HepG2 (cell line): ENCODE measurements at regions not wholly inside any gene's neighbourhood (a gene's known extent, or its start where the extent isn't known, plus 50 kb on each side); places are given as distances from the start of the nearest gene placed in this dataset.

Source experiments
- ATAC-seq: fragments of 200-7000 bp; cut with Tn5 transposase; 3 replicates; pipeline ENCODE4 v1.9.1; 2020; ENCODE audit warnings: mild to moderate bottlenecking, moderate library complexity
- BruUV-seq: library from RNA; stranded (reverse); fragments of 400-500 nt; replicated peaks from 2 replicates; lab custom pipeline; 2021; lab: Mats Ljungman, UMichigan
- CTCF ChIA-PET: fragments of 300-600 bp; formaldehyde crosslinking; extraction: SDS; loops from one replicate; lab custom pipeline; 2021; ENCODE audit warnings: low total read pairs, inconsistent platforms, low intra/inter-chr PET ratio; lab: Yijun Ruan, JAX
- POLR2A ChIA-PET: fragments of 350-600 bp; sonication (Branson Sonifier 250); formaldehyde crosslinking; loops from one replicate; lab custom pipeline; 2020; ENCODE audit warnings: antibody characterized with exemption, inconsistent platforms; lab: Yijun Ruan, JAX
- DNase-seq: peaks from one replicate; pipeline ENCODE4 v3.0.0-alpha.2; 2015; ENCODE audit warnings: low spot score
- FAIRE-seq: peaks from 3 replicates; lab custom pipeline; 2011; peaks lifted over from hg19 to GRCh38; lab: Jason Lieb, UNC
- H2AFZ ChIP-seq: one replicate; pipeline ENCODE4 v1.6.1; 2011; ENCODE audit warnings: low read length, inconsistent platforms
- H3K27ac ChIP-seq: fragments of 300-600 bp; 3 replicates; pipeline ENCODE4 v1.8.0; 2011; ENCODE audit warnings: mixed run types, mild to moderate bottlenecking, mixed read lengths, low read length, inconsistent platforms; ENCODE audit not compliant: insufficient read depth; ENCODE audit errors: extremely low read length
- H3K27me3 ChIP-seq, 2 experiments: fragments of 200-600 bp in 1 of 2; 2 replicates in 1 of 2; 3 replicates in 1 of 2; pipeline versions ENCODE4 v1.6.0 to v1.8.0; 2011; ENCODE audit warnings: low read length in 2 of 2, mild to moderate bottlenecking in 2 of 2, moderate library complexity in 2 of 2, inconsistent platforms in 1 of 2; ENCODE audit not compliant: insufficient read depth in 2 of 2, control insufficient read depth in 1 of 2
- H3K36me3 ChIP-seq, 2 experiments: fragments of 200-600 bp in 1 of 2; replicated peaks in 1 of 2; 2 replicates in 1 of 2; 3 replicates in 1 of 2; pipeline versions ENCODE4 v1.5.1 to v1.8.0; 2011; ENCODE audit warnings: low read length in 2 of 2, inconsistent platforms in 1 of 2; ENCODE audit not compliant: insufficient read depth in 2 of 2, control insufficient read depth in 1 of 2
- H3K4me1 ChIP-seq: 2 replicates; pipeline ENCODE4 v1.5.1; 2012; ENCODE audit warnings: low read length, inconsistent platforms; ENCODE audit not compliant: insufficient read depth
- H3K4me2 ChIP-seq: 2 replicates; pipeline ENCODE4 v1.6.0; 2011; ENCODE audit warnings: low read depth, low read length, inconsistent platforms
- H3K4me3 ChIP-seq, 3 experiments: fragments of 200-600 bp in 1 of 3; sonication (generic), shearing (Covaris generic) in 1 of 3; replicated peaks in 1 of 3; 2 replicates each; pipeline ENCODE4 v1.5.1; 2011 to 2016; ENCODE audit warnings: low read length in 3 of 3, inconsistent platforms in 2 of 3, low read depth in 2 of 3, mild to moderate bottlenecking in 2 of 3, control low read depth in 1 of 3, mixed read lengths in 1 of 3; ENCODE audit not compliant: insufficient read depth in 1 of 3
- H3K79me2 ChIP-seq: one replicate; pipeline ENCODE4 v1.6.1; 2011; ENCODE audit warnings: low read length, inconsistent platforms; ENCODE audit not compliant: insufficient read depth
- H3K9ac ChIP-seq: 2 replicates; pipeline ENCODE4 v1.6.0; 2011; ENCODE audit warnings: mild to moderate bottlenecking, low read depth, low read length, inconsistent platforms; ENCODE audit not compliant: insufficient read depth
- H3K9me3 ChIP-seq: 2 replicates; pipeline ENCODE4 v1.5.1; 2012; ENCODE audit warnings: mild to moderate bottlenecking, low read length
- H4K20me1 ChIP-seq: 2 replicates; pipeline ENCODE4 v1.6.0; 2011; ENCODE audit warnings: inconsistent platforms, mild to moderate bottlenecking, low read length, moderate library complexity; ENCODE audit not compliant: insufficient read depth
- ARID2 ChIP-seq: sonication (generic); formaldehyde crosslinking; IDR thresholded peaks from 2 replicates; pipeline ENCODE4 v1.8.1; 2022; ENCODE audit warnings: mild to moderate bottlenecking, missing genetic modification reagents, borderline replicate concordance
- ATF7 ChIP-seq, 2 experiments: fragments of 450-650 bp in 1 of 2; sonication (generic) in 1 of 2; formaldehyde crosslinking in 1 of 2; IDR thresholded peaks; 2 replicates each; pipeline versions ENCODE4 v1.4.0 to v1.6.1; 2016 to 2020; ENCODE audit warnings: antibody characterized with exemption in 1 of 2, mild to moderate bottlenecking in 1 of 2, missing genetic modification reagents in 1 of 2
- ATM ChIP-seq: fragments of 450-650 bp; IDR thresholded peaks from 2 replicates; pipeline ENCODE4 v1.7.1; 2017; ENCODE audit warnings: mild to moderate bottlenecking, borderline replicate concordance
- DNMT3B ChIP-seq: conservative IDR thresholded peaks from 2 replicates; pipeline ENCODE4 v1.6.1; 2016; ENCODE audit warnings: missing biosample characterization, control low read depth
- HNF4A ChIP-seq: sonication (generic); formaldehyde crosslinking; IDR thresholded peaks from 2 replicates; pipeline ENCODE4 v1.4.0; 2020; ENCODE audit warnings: missing genetic modification reagents
- NR2F2 ChIP-seq: IDR thresholded peaks from 2 replicates; pipeline ENCODE4 v1.6.1; 2012; ENCODE audit warnings: low read depth, inconsistent platforms, borderline replicate concordance
- RAD51 ChIP-seq: fragments of 450-650 bp; IDR thresholded peaks from 2 replicates; pipeline ENCODE4 v1.6.1; 2016; ENCODE audit warnings: borderline replicate concordance
- SMAD1 ChIP-seq: sonication (generic); formaldehyde crosslinking; IDR thresholded peaks from 2 replicates; pipeline ENCODE4 v1.4.0; 2020; ENCODE audit warnings: missing genetic modification reagents, low read depth, mild to moderate bottlenecking, borderline replicate concordance
- SOX13 ChIP-seq, 3 experiments: fragments of 450-650 bp in 1 of 3; sonication (generic) in 1 of 3; formaldehyde crosslinking in 1 of 3; IDR thresholded peaks in 2 of 3; conservative IDR thresholded peaks in 1 of 3; 2 replicates each; pipeline versions ENCODE4 v1.5.0 to v1.6.1; 2016 to 2020; ENCODE audit warnings: antibody characterized with exemption in 1 of 3, mild to moderate bottlenecking in 1 of 3, missing compliant biosample characterization in 1 of 3, missing genetic modification reagents in 1 of 3, moderate library complexity in 1 of 3
- SYNCRIP ChIP-seq: fragments of 200-400 bp; formaldehyde crosslinking; IDR thresholded peaks from 2 replicates; pipeline ENCODE4 v1.6.1; 2018; ENCODE audit warnings: mild to moderate bottlenecking, low read depth, low read length; ENCODE audit not compliant: insufficient read depth
- TARDBP ChIP-seq: sonication (generic); formaldehyde crosslinking; IDR thresholded peaks from 2 replicates; pipeline ENCODE4 v1.8.0; 2022; ENCODE audit warnings: mild to moderate bottlenecking, missing genetic modification reagents
- WIZ ChIP-seq: sonication (generic); formaldehyde crosslinking; IDR thresholded peaks from 2 replicates; pipeline ENCODE4 v1.5.1; 2020; ENCODE audit warnings: mild to moderate bottlenecking, missing genetic modification reagents
- ZIK1 ChIP-seq: sonication (generic); formaldehyde crosslinking; IDR thresholded peaks from 2 replicates; pipeline ENCODE4 v1.5.0; 2020; ENCODE audit warnings: mild to moderate bottlenecking, low read depth, missing genetic modification reagents, borderline replicate concordance
- ZNF251 ChIP-seq: sonication (generic); formaldehyde crosslinking; IDR thresholded peaks from 2 replicates; pipeline ENCODE4 v1.9.0; 2021; ENCODE audit warnings: mild to moderate bottlenecking, missing genetic modification reagents
- ZNF557 ChIP-seq: sonication (generic); formaldehyde crosslinking; IDR thresholded peaks from 2 replicates; pipeline ENCODE4 v1.4.0; 2020; ENCODE audit warnings: missing genetic modification reagents
- ZNF7 ChIP-seq: IDR thresholded peaks from 2 replicates; pipeline ENCODE4 v1.6.1; 2016; ENCODE audit warnings: missing biosample characterization, missing genetic modification reagents
- ZNF777 ChIP-seq: sonication (generic); formaldehyde crosslinking; IDR thresholded peaks from 2 replicates; pipeline ENCODE4 v1.4.0; 2020; ENCODE audit warnings: missing genetic modification reagents
- WGBS: methylation state at CpG from one replicate; pipeline ENCODE4 v1.1.6; 2017; ENCODE audit warnings: low lambda C conversion rate; 5-methylcytosine and 5-hydroxymethylcytosine counted together
- in situ Hi-C: cut with HindIII; loops from 2 replicates; pipeline ENCODE4 v1.10.0; 2017; ENCODE audit warnings: low pct_unique_long_range_greater_than_20kb; ENCODE audit not compliant: extremely low pct_ligation_motif_present
- intact Hi-C: fragments of 100-400 bp; cut with micrococcal nuclease; formaldehyde crosslinking; loops from one replicate; pipeline ENCODE4 v1.10.0; 2022; ENCODE audit not compliant: unreplicated experiment
- TF ChIP-seq, protein P1 (sequence below): sonication (generic); formaldehyde crosslinking; IDR thresholded peaks from 2 replicates; pipeline ENCODE4 v1.4.0; 2020; ENCODE audit warnings: missing genetic modification reagents, low read depth, mild to moderate bottlenecking, borderline replicate concordance

DNA sequence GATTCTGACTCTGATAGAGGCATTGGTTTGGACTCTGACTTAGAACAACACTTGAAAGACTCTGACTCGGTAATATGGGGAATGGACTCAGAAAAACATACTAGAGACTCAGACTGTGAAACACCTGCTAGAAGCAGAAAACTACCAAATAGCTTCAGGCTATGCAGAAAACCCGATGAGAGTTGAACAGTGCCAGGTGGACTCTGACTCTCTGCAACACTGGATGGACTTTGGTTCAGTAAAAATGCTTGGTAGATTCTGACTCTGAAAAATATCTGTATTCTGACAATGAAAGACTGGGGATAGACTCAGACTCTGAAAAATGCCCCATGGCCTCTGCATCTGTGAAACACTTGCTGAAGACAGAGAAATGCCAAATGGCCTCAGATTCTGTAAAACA lies 215.1 kb upstream of the HDX start:
- no peaks in the 10 kb centered on the region for H3K79me2 ChIP-seq
- in situ Hi-C loops (no loop called here), intact Hi-C loops (no loop called here)
- no peak for DNase-seq
- no peaks in the 10 kb centered on the region for H3K4me1 ChIP-seq
- no peaks in the 10 kb centered on the region for H3K27me3 ChIP-seq
- H3K4me3 ChIP-seq = no peak overlapping the region
- ATAC-seq = no peak; the same call in 2 of the 3 replicates
- no TSS peak for BruUV-seq
- H4K20me1 ChIP-seq = no peaks in the 10 kb centered on the region
- TF ChIP-seq RAD51 (no peak), ZNF557 (CRISPR knock-in tag) (no peak), ZNF251 (CRISPR knock-in tag) (no peak), ZNF7 (no peak), SMAD1 (CRISPR knock-in tag) (no peak), ZNF777 (CRISPR knock-in tag) (no peak), SYNCRIP (no peak), SOX13 (IDR thresholded peaks at IDR 0.05) (no peak), SOX13 (CRISPR knock-in tag; conservative IDR thresholded peaks at IDR 0.05 in 1 of 2, IDR thresholded peaks at IDR 0.05 in 1 of 2) (no peak)
- no peaks in the 10 kb centered on the region for H3K9me3 ChIP-seq
- ChIA-PET POLR2A (no interaction called here), CTCF (no interaction called here)
- H3K36me3 ChIP-seq = no peaks in the 10 kb centered on the region
- no peak overlapping the region for H2AFZ ChIP-seq
- H3K27ac ChIP-seq = no peak overlapping the region
- H3K9ac ChIP-seq = no peak overlapping the region
- WGBS = 0% methylated on average over 1 of the region's 2 CpGs
- no peak for FAIRE-seq
- H3K4me2 ChIP-seq = no peak overlapping the region

GRCh38 chrX:84721416-84721815 lies 219.2 kb upstream of the HDX start:
- FAIRE-seq (no peak), ATAC-seq (no peak), DNase-seq (no peak)
- Histone ChIP-seq H3K79me2 (no peaks in the 10 kb centered on the region), H3K9me3 (no peaks in the 10 kb centered on the region), H2AFZ (no peak overlapping the region), H3K27me3 (no peaks in the 10 kb centered on the region), H3K4me2 (no peak overlapping the region), H3K27ac (no peak overlapping the region), H3K4me1 (no peaks in the 10 kb centered on the region), H3K36me3 (no peaks in the 10 kb centered on the region), H3K9ac (no peak overlapping the region), H3K4me3 (no peak overlapping the region), H4K20me1 (no peaks in the 10 kb centered on the region)
- in situ Hi-C loops = no loop called here
- intact Hi-C loops = no loop called here
- 0% methylated on average over 2 of the region's 2 CpGs for WGBS
- no TSS peak for BruUV-seq
- ChIA-PET POLR2A (no interaction called here), CTCF (no interaction called here)
- TF ChIP-seq ATM = no peak
- no peak for TF ChIP-seq ATF7 (IDR thresholded peaks at IDR 0.05)
- no peak for TF ChIP-seq ATF7 (CRISPR knock-in tag; IDR thresholded peaks at IDR 0.05)
- no peak for TF ChIP-seq ZIK1 (CRISPR knock-in tag)
- no peak for TF ChIP-seq HNF4A
- TF ChIP-seq DNMT3B (CRISPR knock-in tag) = no peak
- no peak for TF ChIP-seq ARID2 (CRISPR knock-in tag)
- no peak for TF ChIP-seq TARDBP
- no peak for TF ChIP-seq WIZ (CRISPR knock-in tag)
- TF ChIP-seq, protein P1, sequence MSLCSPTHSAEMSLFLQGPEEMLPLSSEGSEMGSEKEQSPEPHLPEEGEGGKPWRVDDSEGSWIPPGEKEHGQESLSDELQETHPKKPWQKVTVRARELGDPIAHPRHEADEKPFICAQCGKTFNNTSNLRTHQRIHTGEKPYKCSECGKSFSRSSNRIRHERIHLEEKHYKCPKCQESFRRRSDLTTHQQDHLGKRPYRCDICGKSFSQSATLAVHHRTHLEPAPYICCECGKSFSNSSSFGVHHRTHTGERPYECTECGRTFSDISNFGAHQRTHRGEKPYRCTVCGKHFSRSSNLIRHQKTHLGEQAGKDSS (CRISPR knock-in tag) = no peak
- no peak for TF ChIP-seq NR2F2
- TF ChIP-seq ZNF251 (CRISPR knock-in tag) = no peak
